GM23338 (cell line): ENCODE measurements at regions not wholly inside any gene's neighbourhood (a gene's known extent, or its start where the extent isn't known, plus 50 kb on each side); places are given as distances from the start of the nearest gene placed in this dataset.

Source experiments
- ATAC-seq: fragments of 200-7000 bp; cut with Tn5 transposase; 3 replicates; pipeline ENCODE4 v1.9.1; 2020
- DNase-seq: peaks from one replicate; pipeline ENCODE4 v3.0.0-alpha.2; 2015; ENCODE audit warnings: low spot score
- H2AFZ ChIP-seq: fragments of 200-600 bp; sonication (generic); 2 replicates; pipeline ENCODE4 v1.8.0; 2016; ENCODE audit warnings: antibody characterized with exemption, mild to moderate bottlenecking, moderate library complexity
- H3F3A ChIP-seq: fragments of 200-600 bp; sonication (generic); replicated peaks from 2 replicates; pipeline ENCODE4 v1.8.0; 2017; ENCODE audit warnings: antibody characterized with exemption, mixed run types, low read depth
- H3K27ac ChIP-seq: fragments of 200-600 bp; sonication (generic); 2 replicates; pipeline ENCODE4 v1.6.1; 2016; ENCODE audit warnings: low read depth
- H3K27me3 ChIP-seq: fragments of 200-600 bp; sonication (generic); 2 replicates; pipeline ENCODE4 v1.8.0; 2016; ENCODE audit warnings: mild to moderate bottlenecking, mixed run types, moderate library complexity; ENCODE audit not compliant: insufficient read depth
- H3K36me3 ChIP-seq: fragments of 200-600 bp; sonication (generic); 2 replicates; pipeline ENCODE4 v1.8.0; 2016; ENCODE audit warnings: mild to moderate bottlenecking; ENCODE audit not compliant: insufficient read depth
- H3K4me1 ChIP-seq: fragments of 200-600 bp; sonication (generic); 2 replicates; pipeline ENCODE4 v1.8.0; 2016; ENCODE audit warnings: mild to moderate bottlenecking, moderate library complexity; ENCODE audit not compliant: insufficient read depth
- H3K4me2 ChIP-seq: fragments of 200-600 bp; sonication (generic); 2 replicates; pipeline ENCODE4 v1.7.1; 2017; ENCODE audit warnings: mixed run types
- H3K4me3 ChIP-seq: fragments of 200-600 bp; sonication (generic); 2 replicates; pipeline ENCODE4 v1.6.1; 2016; ENCODE audit warnings: mixed run types
- H3K79me2 ChIP-seq: fragments of 200-600 bp; sonication (generic); replicated peaks from 2 replicates; pipeline ENCODE4 v1.8.0; 2017; ENCODE audit warnings: mild to moderate bottlenecking; ENCODE audit not compliant: insufficient read depth
- H3K9me2 ChIP-seq: fragments of 200-600 bp; sonication (generic); 2 replicates; pipeline ENCODE4 v1.8.0; 2017; ENCODE audit not compliant: insufficient read depth
- H4K20me1 ChIP-seq: fragments of 200-600 bp; sonication (generic); replicated peaks from 2 replicates; pipeline ENCODE4 v1.8.0; 2017; ENCODE audit warnings: mild to moderate bottlenecking; ENCODE audit not compliant: insufficient read depth
- H3K27ac Mint-ChIP-seq: 2 replicates; pipeline ENCODE4 v1.8.0; 2020; ENCODE audit warnings: inconsistent platforms, mild to moderate bottlenecking, moderate library complexity, mixed read lengths
- H3K27me3 Mint-ChIP-seq: 3 replicates; pipeline ENCODE4 v1.8.0; 2022; ENCODE audit warnings: low read depth, mild to moderate bottlenecking, moderate library complexity, mixed read lengths, inconsistent platforms; ENCODE audit not compliant: insufficient read depth, poor library complexity
- H3K36me3 Mint-ChIP-seq: 3 replicates; pipeline ENCODE4 v1.8.0; 2021; ENCODE audit warnings: low read depth, mild to moderate bottlenecking, inconsistent platforms, moderate library complexity, mixed read lengths
- H3K4me1 Mint-ChIP-seq: 3 replicates; pipeline ENCODE4 v1.8.0; 2020; ENCODE audit warnings: mild to moderate bottlenecking, inconsistent platforms, mixed read lengths
- H3K4me3 Mint-ChIP-seq: 3 replicates; pipeline ENCODE4 v1.8.0; 2021; ENCODE audit warnings: moderate library complexity, mild to moderate bottlenecking, inconsistent platforms, mixed read lengths
- H3K9me3 Mint-ChIP-seq: 3 replicates; pipeline ENCODE4 v1.8.0; 2020; ENCODE audit warnings: moderate library complexity, mild to moderate bottlenecking, inconsistent platforms, mixed read lengths
- CREB1 ChIP-seq: fragments of 250-450 bp; sonication (Bioruptor Pico); IDR thresholded peaks from 2 replicates; pipeline ENCODE4 v1.5.0; 2020; ENCODE audit warnings: low read depth, mild to moderate bottlenecking, moderate library complexity
- EZH2phosphoT487 ChIP-seq: fragments of 200-600 bp; sonication (generic); IDR thresholded peaks from one replicate; pipeline ENCODE4 v1.8.1; 2018; ENCODE audit warnings: antibody characterized with exemption; ENCODE audit not compliant: unreplicated experiment
- NANOG ChIP-seq: IDR thresholded peaks from 2 replicates; pipeline ENCODE4 v1.6.1; 2016; ENCODE audit warnings: antibody characterized with exemption, borderline replicate concordance
- POLR2AphosphoS5 ChIP-seq: IDR thresholded peaks from 2 replicates; pipeline ENCODE4 v1.6.1; 2016; ENCODE audit warnings: antibody characterized with exemption, low read depth
- STAT1 ChIP-seq: IDR thresholded peaks from one replicate; pipeline ENCODE4 v1.6.1; 2016; ENCODE audit warnings: antibody characterized with exemption; ENCODE audit not compliant: unreplicated experiment
- ZNF114 ChIP-seq: fragments of 250-450 bp; sonication (Bioruptor Pico); IDR thresholded peaks from 2 replicates; pipeline ENCODE4 v1.5.0; 2020; ENCODE audit warnings: mild to moderate bottlenecking, moderate library complexity
- TF ChIP-seq, protein P1 (sequence below): fragments of 250-450 bp; sonication (Bioruptor Pico); IDR thresholded peaks from 2 replicates; pipeline ENCODE4 v1.5.0; 2020; ENCODE audit warnings: mild to moderate bottlenecking, moderate library complexity
- TF ChIP-seq, protein P2 (sequence below): IDR thresholded peaks from one replicate; pipeline ENCODE4 v1.6.1; 2018; ENCODE audit warnings: antibody characterized with exemption; ENCODE audit not compliant: unreplicated experiment

DNA sequence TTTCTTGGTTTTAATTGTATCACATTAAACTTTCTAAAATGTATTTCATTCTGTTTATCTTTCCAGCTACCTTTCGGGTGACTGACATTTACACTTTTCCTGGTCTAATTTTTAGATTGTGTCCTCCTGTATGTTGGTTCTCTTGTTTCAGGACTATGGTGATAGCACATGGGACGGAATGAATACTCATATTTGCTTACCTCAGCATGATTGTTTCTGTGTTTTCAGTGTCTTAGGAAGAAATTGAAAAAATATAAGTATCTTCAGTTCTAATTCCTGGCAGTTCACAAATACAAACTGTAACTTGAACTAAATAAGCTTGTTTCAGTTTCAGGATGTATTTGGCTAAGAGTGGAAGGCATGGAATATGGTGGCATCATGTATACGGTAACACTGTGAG lies 80.1 kb upstream of the ROBO1 start:
- Histone ChIP-seq H3K79me2 (no peaks in the 10 kb centered on the region), H3K4me3 (no peak overlapping the region), H4K20me1 (no peaks in the 10 kb centered on the region), H3F3A (no peaks in the 10 kb centered on the region), H3K27ac (no peak overlapping the region), H3K4me1 (no peaks in the 10 kb centered on the region), H3K36me3 (no peaks in the 10 kb centered on the region), H2AFZ (no peak overlapping the region), H3K27me3 (no peaks in the 10 kb centered on the region), H3K9me2 (no peaks in the 10 kb centered on the region), H3K4me2 (no peak overlapping the region)
- H3K36me3 Mint-ChIP-seq = no peaks in the 10 kb centered on the region
- H3K27ac Mint-ChIP-seq = no peak overlapping the region
- H3K4me1 Mint-ChIP-seq = no peaks in the 10 kb centered on the region
- H3K4me3 Mint-ChIP-seq = no peak overlapping the region
- H3K9me3 Mint-ChIP-seq = no peaks in the 10 kb centered on the region; the same call in 2 of the 3 replicates
- no peaks in the 10 kb centered on the region for H3K27me3 Mint-ChIP-seq
- ATAC-seq (no peak), DNase-seq (no peak)
- TF ChIP-seq, protein P1, sequence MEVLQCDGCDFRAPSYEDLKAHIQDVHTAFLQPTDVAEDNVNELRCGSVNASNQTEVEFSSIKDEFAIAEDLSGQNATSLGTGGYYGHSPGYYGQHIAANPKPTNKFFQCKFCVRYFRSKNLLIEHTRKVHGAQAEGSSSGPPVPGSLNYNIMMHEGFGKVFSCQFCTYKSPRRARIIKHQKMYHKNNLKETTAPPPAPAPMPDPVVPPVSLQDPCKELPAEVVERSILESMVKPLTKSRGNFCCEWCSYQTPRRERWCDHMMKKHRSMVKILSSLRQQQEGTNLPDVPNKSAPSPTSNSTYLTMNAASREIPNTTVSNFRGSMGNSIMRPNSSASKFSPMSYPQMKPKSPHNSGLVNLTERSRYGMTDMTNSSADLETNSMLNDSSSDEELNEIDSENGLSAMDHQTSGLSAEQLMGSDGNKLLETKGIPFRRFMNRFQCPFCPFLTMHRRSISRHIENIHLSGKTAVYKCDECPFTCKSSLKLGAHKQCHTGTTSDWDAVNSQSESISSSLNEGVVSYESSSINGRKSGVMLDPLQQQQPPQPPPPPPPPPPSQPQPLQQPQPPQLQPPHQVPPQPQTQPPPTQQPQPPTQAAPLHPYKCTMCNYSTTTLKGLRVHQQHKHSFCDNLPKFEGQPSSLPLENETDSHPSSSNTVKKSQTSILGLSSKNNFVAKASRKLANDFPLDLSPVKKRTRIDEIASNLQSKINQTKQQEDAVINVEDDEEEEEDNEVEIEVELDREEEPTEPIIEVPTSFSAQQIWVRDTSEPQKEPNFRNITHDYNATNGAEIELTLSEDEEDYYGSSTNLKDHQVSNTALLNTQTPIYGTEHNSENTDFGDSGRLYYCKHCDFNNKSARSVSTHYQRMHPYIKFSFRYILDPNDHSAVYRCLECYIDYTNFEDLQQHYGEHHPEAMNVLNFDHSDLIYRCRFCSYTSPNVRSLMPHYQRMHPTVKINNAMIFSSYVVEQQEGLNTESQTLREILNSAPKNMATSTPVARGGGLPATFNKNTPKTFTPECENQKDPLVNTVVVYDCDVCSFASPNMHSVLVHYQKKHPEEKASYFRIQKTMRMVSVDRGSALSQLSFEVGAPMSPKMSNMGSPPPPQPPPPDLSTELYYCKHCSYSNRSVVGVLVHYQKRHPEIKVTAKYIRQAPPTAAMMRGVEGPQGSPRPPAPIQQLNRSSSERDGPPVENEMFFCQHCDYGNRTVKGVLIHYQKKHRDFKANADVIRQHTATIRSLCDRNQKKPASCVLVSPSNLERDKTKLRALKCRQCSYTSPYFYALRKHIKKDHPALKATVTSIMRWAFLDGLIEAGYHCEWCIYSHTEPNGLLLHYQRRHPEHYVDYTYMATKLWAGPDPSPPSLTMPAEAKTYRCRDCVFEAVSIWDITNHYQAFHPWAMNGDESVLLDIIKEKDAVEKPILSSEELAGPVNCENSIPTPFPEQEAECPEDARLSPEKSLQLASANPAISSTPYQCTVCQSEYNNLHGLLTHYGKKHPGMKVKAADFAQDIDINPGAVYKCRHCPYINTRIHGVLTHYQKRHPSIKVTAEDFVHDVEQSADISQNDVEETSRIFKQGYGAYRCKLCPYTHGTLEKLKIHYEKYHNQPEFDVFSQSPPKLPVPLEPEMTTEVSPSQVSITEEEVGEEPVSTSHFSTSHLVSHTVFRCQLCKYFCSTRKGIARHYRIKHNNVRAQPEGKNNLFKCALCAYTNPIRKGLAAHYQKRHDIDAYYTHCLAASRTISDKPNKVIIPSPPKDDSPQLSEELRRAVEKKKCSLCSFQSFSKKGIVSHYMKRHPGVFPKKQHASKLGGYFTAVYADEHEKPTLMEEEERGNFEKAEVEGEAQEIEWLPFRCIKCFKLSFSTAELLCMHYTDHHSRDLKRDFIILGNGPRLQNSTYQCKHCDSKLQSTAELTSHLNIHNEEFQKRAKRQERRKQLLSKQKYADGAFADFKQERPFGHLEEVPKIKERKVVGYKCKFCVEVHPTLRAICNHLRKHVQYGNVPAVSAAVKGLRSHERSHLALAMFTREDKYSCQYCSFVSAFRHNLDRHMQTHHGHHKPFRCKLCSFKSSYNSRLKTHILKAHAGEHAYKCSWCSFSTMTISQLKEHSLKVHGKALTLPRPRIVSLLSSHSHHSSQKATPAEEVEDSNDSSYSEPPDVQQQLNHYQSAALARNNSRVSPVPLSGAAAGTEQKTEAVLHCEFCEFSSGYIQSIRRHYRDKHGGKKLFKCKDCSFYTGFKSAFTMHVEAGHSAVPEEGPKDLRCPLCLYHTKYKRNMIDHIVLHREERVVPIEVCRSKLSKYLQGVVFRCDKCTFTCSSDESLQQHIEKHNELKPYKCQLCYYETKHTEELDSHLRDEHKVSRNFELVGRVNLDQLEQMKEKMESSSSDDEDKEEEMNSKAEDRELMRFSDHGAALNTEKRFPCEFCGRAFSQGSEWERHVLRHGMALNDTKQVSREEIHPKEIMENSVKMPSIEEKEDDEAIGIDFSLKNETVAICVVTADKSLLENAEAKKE (CRISPR knock-in tag) = no peak
- TF ChIP-seq, protein P2, sequence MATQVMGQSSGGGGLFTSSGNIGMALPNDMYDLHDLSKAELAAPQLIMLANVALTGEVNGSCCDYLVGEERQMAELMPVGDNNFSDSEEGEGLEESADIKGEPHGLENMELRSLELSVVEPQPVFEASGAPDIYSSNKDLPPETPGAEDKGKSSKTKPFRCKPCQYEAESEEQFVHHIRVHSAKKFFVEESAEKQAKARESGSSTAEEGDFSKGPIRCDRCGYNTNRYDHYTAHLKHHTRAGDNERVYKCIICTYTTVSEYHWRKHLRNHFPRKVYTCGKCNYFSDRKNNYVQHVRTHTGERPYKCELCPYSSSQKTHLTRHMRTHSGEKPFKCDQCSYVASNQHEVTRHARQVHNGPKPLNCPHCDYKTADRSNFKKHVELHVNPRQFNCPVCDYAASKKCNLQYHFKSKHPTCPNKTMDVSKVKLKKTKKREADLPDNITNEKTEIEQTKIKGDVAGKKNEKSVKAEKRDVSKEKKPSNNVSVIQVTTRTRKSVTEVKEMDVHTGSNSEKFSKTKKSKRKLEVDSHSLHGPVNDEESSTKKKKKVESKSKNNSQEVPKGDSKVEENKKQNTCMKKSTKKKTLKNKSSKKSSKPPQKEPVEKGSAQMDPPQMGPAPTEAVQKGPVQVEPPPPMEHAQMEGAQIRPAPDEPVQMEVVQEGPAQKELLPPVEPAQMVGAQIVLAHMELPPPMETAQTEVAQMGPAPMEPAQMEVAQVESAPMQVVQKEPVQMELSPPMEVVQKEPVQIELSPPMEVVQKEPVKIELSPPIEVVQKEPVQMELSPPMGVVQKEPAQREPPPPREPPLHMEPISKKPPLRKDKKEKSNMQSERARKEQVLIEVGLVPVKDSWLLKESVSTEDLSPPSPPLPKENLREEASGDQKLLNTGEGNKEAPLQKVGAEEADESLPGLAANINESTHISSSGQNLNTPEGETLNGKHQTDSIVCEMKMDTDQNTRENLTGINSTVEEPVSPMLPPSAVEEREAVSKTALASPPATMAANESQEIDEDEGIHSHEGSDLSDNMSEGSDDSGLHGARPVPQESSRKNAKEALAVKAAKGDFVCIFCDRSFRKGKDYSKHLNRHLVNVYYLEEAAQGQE = no peak
- TF ChIP-seq STAT1 (no peak), CREB1 (CRISPR knock-in tag) (no peak), ZNF114 (CRISPR knock-in tag) (no peak), NANOG (no peak), POLR2AphosphoS5 (no peak), EZH2phosphoT487 (no peak)
